Stimulated activated naive CD8-positive, alpha-beta T cell treated with anti-CD3 and anti-CD28 coated beads, Interleukin-15, Interleukin-2, amounts not matched to agents 100 ng/mL and 50 ng/mL, for 24 hours (primary cell): ENCODE measurements at regions not wholly inside any gene's neighbourhood (a gene's known extent, or its start where the extent isn't known, plus 50 kb on each side); places are given as distances from the start of the nearest gene placed in this dataset.

Experiments
- H3K27ac Mint-ChIP-seq: one replicate; pipeline ENCODE4 v1.8.0; 2021; ENCODE audit warnings: mild to moderate bottlenecking, mixed read lengths
- H3K27me3 Mint-ChIP-seq: one replicate; pipeline ENCODE4 v1.8.0; 2021; ENCODE audit warnings: mixed read lengths
- H3K36me3 Mint-ChIP-seq: one replicate; pipeline ENCODE4 v1.8.0; 2021; ENCODE audit warnings: low read depth, mixed read lengths
- H3K4me1 Mint-ChIP-seq: one replicate; pipeline ENCODE4 v1.8.0; 2021; ENCODE audit warnings: low read depth, mixed read lengths
- H3K4me3 Mint-ChIP-seq: one replicate; pipeline ENCODE4 v1.8.0; 2021; ENCODE audit warnings: mild to moderate bottlenecking, mixed read lengths
- H3K9me3 Mint-ChIP-seq: one replicate; pipeline ENCODE4 v1.8.0; 2021; ENCODE audit warnings: mixed read lengths

GRCh38 chr18:39037925-39038324 lies 1472.3 kb upstream of the CELF4 start:
- Mint-ChIP-seq H3K27ac (no peak overlapping the region), H3K4me1 (no peaks in the 10 kb centered on the region), H3K36me3 (no peaks in the 10 kb centered on the region), H3K9me3 (peaks cover 8% of the 10 kb centered on the region), H3K4me3 (no peak overlapping the region), H3K27me3 (no peaks in the 10 kb centered on the region)

- H3K4me3 Mint-ChIP-seq: no peak overlapping the region
- H3K4me1 Mint-ChIP-seq: no peaks in the 10 kb centered on the region
- H3K27me3 Mint-ChIP-seq: no peaks in the 10 kb centered on the region
- H3K9me3 Mint-ChIP-seq: peaks cover 8% of the 10 kb centered on the region
- no peak overlapping the region for H3K27ac Mint-ChIP-seq
- H3K36me3 Mint-ChIP-seq: no peaks in the 10 kb centered on the region
Observed at GRCh38 chr18:39033312-39033711, 1467.7 kb upstream of the CELF4 start.

GRCh38 chr18:39031647-39032046 lies 1466.0 kb upstream of the CELF4 start:
- H3K36me3 Mint-ChIP-seq: no peaks in the 10 kb centered on the region
- no peak overlapping the region for H3K4me3 Mint-ChIP-seq
- no peak overlapping the region for H3K27ac Mint-ChIP-seq
- H3K4me1 Mint-ChIP-seq: no peaks in the 10 kb centered on the region
- H3K27me3 Mint-ChIP-seq: no peaks in the 10 kb centered on the region
- peaks cover 4% of the 10 kb centered on the region for H3K9me3 Mint-ChIP-seq

DNA sequence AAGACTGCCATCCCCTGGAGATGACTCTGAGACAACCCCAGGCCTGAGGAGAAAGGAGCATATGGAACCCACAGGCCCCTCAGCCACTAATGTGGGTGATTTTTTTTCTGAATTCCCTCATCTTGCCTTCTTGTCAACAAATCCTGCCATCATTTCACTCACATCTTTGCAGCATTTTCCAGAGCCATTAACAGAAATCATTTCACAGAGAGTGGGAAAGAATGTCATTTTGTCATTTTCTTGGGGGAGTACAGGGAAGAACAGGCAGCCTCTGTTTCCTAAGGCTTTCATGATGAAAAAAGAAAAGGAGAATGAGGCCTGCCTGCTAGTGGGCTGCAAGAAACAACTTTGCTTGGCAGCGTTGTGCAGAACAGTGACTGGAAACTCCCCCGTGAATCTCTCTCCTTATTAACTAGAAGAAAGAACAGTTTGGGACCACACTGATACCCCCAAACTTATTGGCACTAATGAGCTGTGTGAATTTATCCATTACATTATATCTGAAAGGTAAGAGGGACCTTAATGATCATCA lies 1464.6 kb upstream of the CELF4 start:
- H3K27me3 Mint-ChIP-seq: no peaks in the 10 kb centered on the region
- no peak overlapping the region for H3K4me3 Mint-ChIP-seq
- no peak overlapping the region for H3K27ac Mint-ChIP-seq
- H3K36me3 Mint-ChIP-seq: no peaks in the 10 kb centered on the region
- H3K9me3 Mint-ChIP-seq: peaks cover 3% of the 10 kb centered on the region
- no peaks in the 10 kb centered on the region for H3K4me1 Mint-ChIP-seq

GRCh38 chr18:39025531-39025930 lies 1459.9 kb upstream of the CELF4 start:
- H3K27ac Mint-ChIP-seq: no peak overlapping the region
- no peaks in the 10 kb centered on the region for H3K36me3 Mint-ChIP-seq
- no peak overlapping the region for H3K4me3 Mint-ChIP-seq
- H3K27me3 Mint-ChIP-seq: no peaks in the 10 kb centered on the region
- no peaks in the 10 kb centered on the region for H3K9me3 Mint-ChIP-seq
- no peaks in the 10 kb centered on the region for H3K4me1 Mint-ChIP-seq

DNA sequence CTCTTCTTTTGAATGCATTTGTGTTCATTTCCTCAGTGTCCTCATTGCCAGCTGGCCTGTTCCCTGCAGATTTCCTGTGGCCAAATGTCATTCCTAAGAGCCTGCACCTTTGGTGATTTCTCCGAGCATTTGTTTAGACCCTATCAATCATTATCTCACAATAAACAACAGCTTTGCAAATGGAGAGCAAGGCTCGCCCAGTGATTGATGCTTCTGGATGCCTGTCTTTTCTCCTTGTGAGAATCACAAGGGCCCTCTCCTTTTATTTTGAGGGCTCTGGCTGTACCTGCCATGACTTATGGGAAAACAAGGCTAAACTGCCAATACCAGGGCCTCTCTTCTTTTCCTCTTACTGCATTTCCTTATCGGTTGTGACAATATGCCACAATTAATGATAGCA lies 1454.4 kb upstream of the CELF4 start:
- H3K9me3 Mint-ChIP-seq: no peaks in the 10 kb centered on the region
- H3K27me3 Mint-ChIP-seq: no peaks in the 10 kb centered on the region
- no peak overlapping the region for H3K27ac Mint-ChIP-seq
- H3K36me3 Mint-ChIP-seq: no peaks in the 10 kb centered on the region
- H3K4me3 Mint-ChIP-seq: no peak overlapping the region
- no peaks in the 10 kb centered on the region for H3K4me1 Mint-ChIP-seq

GRCh38 chr18:39007031-39007902 lies 1441.7 kb upstream of the CELF4 start:
- no peaks in the 10 kb centered on the region for H3K4me1 Mint-ChIP-seq

GRCh38 chr18:38996056-38996455 lies 1430.5 kb upstream of the CELF4 start:
- H3K27ac Mint-ChIP-seq: no peak overlapping the region
- H3K9me3 Mint-ChIP-seq: peaks cover 8% of the 10 kb centered on the region
- no peaks in the 10 kb centered on the region for H3K4me1 Mint-ChIP-seq
- H3K36me3 Mint-ChIP-seq: no peaks in the 10 kb centered on the region
- no peaks in the 10 kb centered on the region for H3K27me3 Mint-ChIP-seq
- no peak overlapping the region for H3K4me3 Mint-ChIP-seq

More at GRCh38 chr18:39007031-39007902, 1441.7 kb upstream of the CELF4 start:
- no peak overlapping the region for H3K27ac Mint-ChIP-seq
- H3K27me3 Mint-ChIP-seq: no peaks in the 10 kb centered on the region
- peaks cover 19% of the 10 kb centered on the region for H3K9me3 Mint-ChIP-seq
- no peaks in the 10 kb centered on the region for H3K36me3 Mint-ChIP-seq
- H3K4me3 Mint-ChIP-seq: no peak overlapping the region

GRCh38 chr18:38993342-38993741 lies 1427.7 kb upstream of the CELF4 start:
- Mint-ChIP-seq H3K9me3 (peaks cover 8% of the 10 kb centered on the region), H3K4me3 (no peak overlapping the region), H3K36me3 (no peaks in the 10 kb centered on the region), H3K27ac (no peak overlapping the region), H3K27me3 (no peaks in the 10 kb centered on the region), H3K4me1 (no peaks in the 10 kb centered on the region)

- Mint-ChIP-seq H3K27me3 (no peaks in the 10 kb centered on the region), H3K27ac (no peak overlapping the region), H3K36me3 (no peaks in the 10 kb centered on the region), H3K4me3 (no peak overlapping the region), H3K9me3 (peaks cover 8% of the 10 kb centered on the region), H3K4me1 (no peaks in the 10 kb centered on the region)
Observed at GRCh38 chr18:38984968-38985367, 1419.4 kb upstream of the CELF4 start.

GRCh38 chr18:38982072-38982471 lies 1416.5 kb upstream of the CELF4 start:
- Mint-ChIP-seq H3K27me3 (no peaks in the 10 kb centered on the region), H3K36me3 (no peaks in the 10 kb centered on the region), H3K4me1 (no peaks in the 10 kb centered on the region), H3K4me3 (no peak overlapping the region), H3K9me3 (peaks cover 8% of the 10 kb centered on the region), H3K27ac (no peak overlapping the region)

DNA sequence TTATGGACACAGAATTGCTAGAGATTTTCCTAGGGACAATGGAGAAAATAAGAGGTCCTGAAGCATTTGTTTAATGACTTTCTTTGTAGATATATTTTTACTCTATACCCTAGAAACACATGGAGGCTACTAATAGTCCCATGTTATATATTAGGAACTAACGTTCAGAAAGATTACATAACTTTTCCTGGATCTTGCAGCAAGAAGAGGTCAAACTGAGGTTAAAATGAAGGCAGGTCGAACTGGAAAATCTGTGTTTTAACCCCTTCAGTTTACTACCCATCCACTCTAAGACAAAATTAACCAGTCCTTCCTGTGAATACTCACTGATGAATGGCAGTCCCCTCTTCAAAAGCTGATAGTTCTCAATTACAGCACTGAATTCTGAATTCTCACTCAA lies 1415.8 kb upstream of the CELF4 start:
- H3K27me3 Mint-ChIP-seq: no peaks in the 10 kb centered on the region

DNA sequence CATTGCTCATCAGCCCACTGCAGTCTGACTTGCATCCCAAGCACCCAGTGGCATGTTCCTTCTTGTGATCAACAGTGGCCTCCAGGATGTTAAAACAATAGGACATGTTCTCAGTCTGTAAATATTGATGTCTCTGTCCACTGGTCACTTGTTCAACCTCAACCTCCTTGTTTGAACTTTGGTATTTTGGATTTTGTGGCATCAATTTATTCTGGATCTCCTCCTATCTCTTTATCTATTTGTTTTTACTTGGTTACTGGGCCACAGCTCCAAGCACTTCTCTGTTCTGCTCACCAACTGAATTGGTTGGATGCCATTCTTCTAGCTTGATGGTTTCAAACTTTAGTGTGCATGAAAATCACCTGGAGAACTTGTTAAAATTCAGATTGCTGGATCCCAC lies 1414.8 kb upstream of the CELF4 start:
- Mint-ChIP-seq H3K4me3 (no peak overlapping the region), H3K36me3 (no peaks in the 10 kb centered on the region), H3K27me3 (no peaks in the 10 kb centered on the region), H3K9me3 (peaks cover 8% of the 10 kb centered on the region), H3K27ac (no peak overlapping the region), H3K4me1 (no peaks in the 10 kb centered on the region)

More for the DNA sequence above, 1415.8 kb upstream of the CELF4 start:
- H3K4me3 Mint-ChIP-seq: no peak overlapping the region
- no peaks in the 10 kb centered on the region for H3K36me3 Mint-ChIP-seq
- H3K27ac Mint-ChIP-seq: no peak overlapping the region
- peaks cover 8% of the 10 kb centered on the region for H3K9me3 Mint-ChIP-seq
- no peaks in the 10 kb centered on the region for H3K4me1 Mint-ChIP-seq

DNA sequence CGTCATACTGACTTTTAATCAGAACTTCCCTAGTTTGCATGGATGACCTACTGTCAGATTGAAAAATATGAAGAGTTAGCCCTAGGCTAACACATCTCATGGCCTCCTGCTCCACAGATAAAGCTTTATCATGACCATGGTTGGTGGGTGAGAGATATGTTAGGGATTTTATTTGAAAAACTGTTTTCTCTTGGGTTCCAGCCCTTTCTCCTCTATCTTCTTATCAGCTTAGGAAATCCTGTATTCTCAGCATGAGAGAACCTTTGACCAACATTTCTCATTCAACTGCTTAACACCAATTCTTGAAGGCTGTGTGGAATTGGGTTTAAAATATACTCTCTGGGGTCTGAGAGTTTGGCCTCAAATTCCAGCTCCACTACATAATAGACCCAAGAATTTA lies 1407.0 kb upstream of the CELF4 start:
- no peaks in the 10 kb centered on the region for H3K36me3 Mint-ChIP-seq
- H3K4me3 Mint-ChIP-seq: no peak overlapping the region
- H3K9me3 Mint-ChIP-seq: no peaks in the 10 kb centered on the region
- no peaks in the 10 kb centered on the region for H3K27me3 Mint-ChIP-seq
- no peak overlapping the region for H3K27ac Mint-ChIP-seq
- H3K4me1 Mint-ChIP-seq: no peaks in the 10 kb centered on the region

GRCh38 chr18:38971881-38972280 lies 1406.3 kb upstream of the CELF4 start:
- no peaks in the 10 kb centered on the region for H3K4me1 Mint-ChIP-seq
- no peaks in the 10 kb centered on the region for H3K27me3 Mint-ChIP-seq
- no peaks in the 10 kb centered on the region for H3K36me3 Mint-ChIP-seq
- no peak overlapping the region for H3K4me3 Mint-ChIP-seq
- no peaks in the 10 kb centered on the region for H3K9me3 Mint-ChIP-seq
- H3K27ac Mint-ChIP-seq: no peak overlapping the region

- Mint-ChIP-seq H3K4me3 (no peak overlapping the region), H3K9me3 (no peaks in the 10 kb centered on the region), H3K27ac (no peak overlapping the region), H3K27me3 (no peaks in the 10 kb centered on the region), H3K4me1 (no peaks in the 10 kb centered on the region), H3K36me3 (no peaks in the 10 kb centered on the region)
Observed at GRCh38 chr18:38966841-38967240, 1401.2 kb upstream of the CELF4 start.
